Activated CD8-positive, alpha-beta memory T cell treated with anti-CD3 and anti-CD28 coated beads, Interleukin-2, amount 50 U/mL, for 48 hours (primary cell): ENCODE measurements at regions not wholly inside any gene's neighbourhood (a gene's known extent, or its start where the extent isn't known, plus 50 kb on each side); places are given as distances from the start of the nearest gene placed in this dataset.

Source experiments
- DNase-seq: peaks from one replicate; pipeline ENCODE4 v3.0.0-alpha.2; 2020

DNA sequence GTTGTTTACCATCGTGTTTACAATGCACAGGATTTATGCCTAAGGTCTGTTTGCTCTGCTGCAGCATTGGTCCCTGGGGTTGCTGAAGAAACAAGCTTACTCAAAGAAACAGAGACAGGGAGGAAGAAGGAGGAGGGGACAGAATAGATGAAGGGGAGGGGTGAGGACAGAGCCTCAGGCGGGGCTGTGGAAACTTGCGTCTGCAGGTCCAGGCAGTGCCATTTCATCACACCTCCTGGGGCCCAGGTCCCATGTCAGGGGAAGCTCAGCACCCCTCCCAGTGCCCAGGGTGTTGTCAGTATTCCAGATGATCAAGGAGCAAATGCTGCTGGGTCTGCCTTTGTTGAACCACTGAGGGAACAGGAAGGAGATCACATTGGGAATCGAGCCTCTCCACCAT lies 1406.8 kb downstream of the TBC1D22A start:
- no peak for DNase-seq

GRCh38 chr22:48167238-48167637 lies 1404.8 kb downstream of the TBC1D22A start:
- DNase-seq = no peak

GRCh38 chr22:48161298-48161697 lies 1398.8 kb downstream of the TBC1D22A start:
- no peak for DNase-seq

DNA sequence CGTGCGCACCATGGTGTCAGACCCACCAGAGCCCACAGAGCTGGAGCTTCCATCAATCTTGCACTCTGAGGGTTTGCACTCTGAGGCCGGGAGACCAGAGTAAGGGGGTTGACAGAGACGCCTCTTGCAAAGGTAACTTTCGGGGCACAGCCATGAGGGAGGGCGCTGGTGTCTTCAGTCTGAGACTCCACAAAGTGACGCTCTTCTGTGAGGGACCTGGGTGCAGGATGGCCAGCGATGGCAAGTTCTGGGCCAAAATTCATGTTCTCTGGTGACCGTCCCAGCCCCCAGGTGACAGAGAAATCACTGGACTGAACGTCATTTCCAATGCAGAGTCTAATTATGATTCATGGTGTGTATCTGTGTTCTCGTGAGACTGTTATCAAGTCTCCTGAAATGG lies 1395.2 kb downstream of the TBC1D22A start:
- DNase-seq = no peak

GRCh38 chr22:48156603-48157355 lies 1394.3 kb downstream of the TBC1D22A start:
- DNase-seq = no peak

- DNase-seq = no peak
Observed at GRCh38 chr22:48155446-48155845, 1393.0 kb downstream of the TBC1D22A start.

DNA sequence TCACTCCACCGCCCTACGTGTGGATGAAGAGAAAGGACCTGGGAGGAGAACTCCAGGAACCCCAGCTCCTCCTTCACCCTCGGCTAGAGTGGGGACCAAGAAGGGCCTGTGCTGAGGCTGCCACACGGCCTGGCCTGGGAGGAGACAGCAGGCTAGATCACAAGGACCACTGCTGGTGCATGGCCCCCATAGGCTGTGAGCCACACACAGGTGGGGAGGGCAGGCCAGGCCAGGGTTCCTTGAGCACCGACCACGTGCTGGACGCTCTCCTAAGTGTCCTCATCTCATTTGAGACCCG lies 1392.4 kb downstream of the TBC1D22A start:
- no peak for DNase-seq

DNA sequence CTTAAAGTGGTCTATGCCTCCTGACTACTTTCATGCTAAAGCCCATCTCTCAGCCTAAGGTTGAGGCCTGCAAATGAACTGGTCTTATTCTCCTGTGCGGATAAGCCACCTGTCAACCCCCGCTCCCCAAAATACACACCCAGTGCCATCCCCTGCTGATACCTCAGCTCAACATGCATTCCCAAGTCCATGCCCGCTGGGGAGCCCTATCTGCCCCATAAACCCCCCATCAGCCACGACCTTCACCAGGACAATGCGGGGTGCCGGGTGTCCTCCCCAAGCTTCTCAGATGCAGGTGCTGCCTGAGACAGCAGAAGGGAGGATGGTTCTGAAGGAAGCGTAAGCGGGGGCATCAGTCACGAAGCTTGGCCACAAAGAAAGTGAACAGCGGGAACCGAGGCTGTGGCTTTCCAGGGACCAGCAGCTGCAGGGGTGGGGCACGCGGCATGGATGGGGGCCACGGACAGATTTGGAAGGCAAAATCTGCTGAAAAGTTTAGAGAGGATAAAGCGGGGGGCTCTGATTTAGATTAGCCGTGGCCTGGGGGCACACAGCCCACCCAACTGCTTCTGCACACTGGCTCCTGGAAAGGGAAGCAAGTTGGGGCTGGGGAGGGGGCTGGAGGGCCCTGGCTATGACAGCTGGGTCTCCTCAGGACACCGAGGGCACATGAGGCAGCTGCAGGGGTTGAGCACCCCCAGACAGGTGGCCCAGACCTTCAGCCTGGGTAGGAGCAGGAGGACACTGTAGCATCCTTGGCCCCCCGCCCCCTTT lies 1391.9 kb downstream of the TBC1D22A start:
- DNase-seq = no peak

- DNase-seq = no peak
Observed at GRCh38 chr22:48153726-48154125, 1391.3 kb downstream of the TBC1D22A start.

DNA sequence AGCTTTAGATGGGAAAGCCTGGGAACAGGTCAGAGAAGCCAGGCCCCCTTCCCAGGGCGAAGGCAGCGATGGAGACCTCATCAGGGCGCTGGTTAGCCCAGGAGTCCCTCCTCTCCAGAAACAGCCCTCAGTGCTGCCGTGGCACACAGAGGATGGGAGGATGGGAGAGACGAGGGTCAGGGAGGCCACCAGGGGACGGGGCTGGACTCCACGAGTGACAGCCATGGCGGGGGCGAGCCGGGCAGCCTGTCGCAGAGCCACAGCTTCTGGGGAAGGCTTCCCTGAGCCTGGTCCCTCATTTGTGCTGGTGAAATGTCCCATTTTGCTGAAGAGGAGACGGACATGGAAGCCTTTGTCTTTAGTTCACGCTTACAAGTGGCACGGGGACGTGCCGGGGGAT lies 1390.5 kb downstream of the TBC1D22A start:
- no peak for DNase-seq

DNA sequence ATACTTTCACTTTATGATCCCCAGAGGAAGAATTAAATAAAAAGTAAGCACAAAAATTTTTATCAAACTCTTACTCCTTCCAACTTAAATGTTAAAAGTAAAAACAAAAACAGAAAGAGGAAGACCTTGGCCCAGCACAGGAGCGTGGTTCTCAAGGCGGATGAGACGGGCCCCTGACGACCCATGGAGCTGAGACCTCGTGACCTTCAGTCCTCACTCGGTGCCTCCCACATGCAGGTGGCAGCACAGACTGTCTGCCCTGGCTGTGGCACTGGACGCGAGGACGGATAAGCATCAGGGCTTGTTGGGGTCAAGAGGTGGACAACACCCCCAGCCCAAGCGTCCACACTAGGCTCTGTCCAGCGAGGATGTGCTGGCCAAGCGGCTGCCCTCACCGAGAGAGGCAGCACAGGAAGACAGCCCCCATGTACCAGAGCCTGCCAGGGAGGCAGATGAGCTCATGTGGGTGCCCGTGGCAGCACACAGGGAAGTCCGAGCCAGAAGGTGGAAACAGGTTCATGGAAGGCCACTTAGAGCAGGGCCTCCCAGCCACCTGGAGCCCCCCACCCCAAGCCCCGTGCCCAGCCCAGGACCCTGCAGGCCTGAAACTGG lies 1389.8 kb downstream of the TBC1D22A start:
- DNase-seq = no peak

DNA sequence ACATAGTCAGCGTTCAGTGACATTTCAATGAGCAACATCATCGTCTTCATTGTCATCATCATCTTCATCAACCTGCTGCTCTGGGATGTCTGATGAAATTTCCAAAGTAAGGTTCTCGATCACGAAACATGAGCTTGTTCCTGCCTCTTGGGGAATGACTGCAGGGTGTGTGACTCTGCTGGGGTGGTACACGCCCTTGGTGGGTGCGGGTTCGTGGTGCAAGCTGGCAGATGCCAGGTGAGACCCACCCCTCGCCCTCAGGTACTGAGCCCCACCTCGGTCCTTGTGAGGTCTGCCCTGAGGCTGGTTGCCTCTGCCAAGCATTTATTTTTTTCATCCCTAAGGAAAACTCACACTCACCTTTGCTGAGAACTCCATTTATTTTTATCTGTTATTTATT lies 1389.2 kb downstream of the TBC1D22A start:
- DNase-seq = no peak

DNA sequence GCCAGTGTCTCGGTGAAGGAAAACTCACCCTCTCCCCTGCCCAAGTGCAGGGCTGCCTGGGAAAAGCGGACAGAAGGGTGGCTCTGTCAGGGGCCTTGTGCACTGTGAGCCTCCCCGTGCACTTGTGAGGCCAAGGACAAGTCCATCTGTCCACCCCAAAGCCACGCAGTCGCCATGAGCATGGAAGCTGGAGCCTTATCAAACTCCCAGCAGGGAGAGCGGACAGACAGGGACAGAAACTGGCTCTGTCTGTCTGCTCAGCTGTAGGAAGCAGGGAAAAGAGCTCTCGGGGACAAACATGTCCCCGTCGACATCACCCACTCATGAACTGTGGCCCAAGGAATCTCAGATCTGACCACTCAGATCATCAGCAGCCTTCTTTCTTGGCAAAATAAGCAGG lies 1385.4 kb downstream of the TBC1D22A start:
- no peak for DNase-seq

- no peak for DNase-seq
Observed at GRCh38 chr22:48147404-48147803, 1385.0 kb downstream of the TBC1D22A start.

GRCh38 chr22:48146426-48146825 lies 1384.0 kb downstream of the TBC1D22A start:
- DNase-seq = no peak

DNA sequence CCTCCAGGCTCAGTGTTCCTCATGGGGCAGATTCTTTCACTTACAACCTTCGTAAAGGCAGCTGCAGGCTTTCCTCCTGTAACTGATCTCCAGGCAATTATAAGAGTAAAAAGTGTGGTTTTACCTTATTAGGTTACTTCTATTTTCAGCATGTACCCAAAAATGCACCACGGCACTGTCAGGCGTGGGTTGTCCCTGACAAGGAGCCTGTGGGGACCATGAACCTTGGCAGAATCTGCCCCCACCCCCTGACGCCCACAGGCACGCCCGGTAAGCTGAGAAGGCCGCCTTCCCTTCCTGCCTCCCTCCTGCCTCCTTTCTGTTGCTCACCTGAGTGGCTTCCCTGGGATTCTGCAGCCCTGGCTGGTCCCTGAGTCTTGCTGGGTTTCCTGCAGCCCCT lies 1383.3 kb downstream of the TBC1D22A start:
- no peak for DNase-seq

- DNase-seq = no peak
Observed at GRCh38 chr22:48144318-48144717, 1381.9 kb downstream of the TBC1D22A start.

DNA sequence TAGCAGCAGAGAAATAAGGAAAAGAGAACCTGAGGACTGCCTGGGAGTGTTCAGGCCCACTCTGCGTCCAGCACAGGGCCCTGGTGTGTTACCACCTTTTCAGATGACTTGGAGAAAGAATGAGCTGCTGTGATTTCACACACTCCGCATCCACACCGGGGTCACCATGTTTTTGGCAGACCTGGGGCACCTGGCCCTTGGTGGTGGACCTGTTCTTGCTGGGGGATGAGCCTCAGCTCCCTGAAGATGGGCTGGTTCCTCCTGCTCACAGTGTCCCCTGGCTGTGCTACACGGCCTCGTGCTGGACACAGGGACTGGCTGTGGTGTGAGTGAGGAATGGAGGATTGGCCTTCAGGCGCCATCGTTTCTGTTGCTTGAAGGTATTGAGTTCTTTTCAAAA lies 1381.4 kb downstream of the TBC1D22A start:
- no peak for DNase-seq

DNA sequence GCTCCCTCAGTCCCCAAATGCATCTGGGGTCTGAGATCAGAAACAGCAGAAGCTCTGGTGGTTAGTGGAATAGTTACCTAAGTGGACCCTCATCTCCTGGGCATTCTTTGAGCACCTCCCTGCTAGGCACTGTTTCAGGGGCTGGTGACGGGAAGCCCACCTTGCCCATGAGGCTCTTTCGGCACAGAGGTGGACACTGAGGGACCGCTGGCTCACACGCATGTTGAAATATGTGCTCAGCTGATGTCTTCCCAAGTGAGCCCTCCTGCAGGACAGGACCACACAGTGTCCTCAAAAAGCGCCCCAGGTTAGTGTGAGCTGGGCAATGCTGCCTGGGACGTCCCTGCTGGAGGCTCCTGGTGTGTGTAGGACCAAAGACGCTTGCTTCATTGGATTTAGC lies 1379.9 kb downstream of the TBC1D22A start:
- no peak for DNase-seq

DNA sequence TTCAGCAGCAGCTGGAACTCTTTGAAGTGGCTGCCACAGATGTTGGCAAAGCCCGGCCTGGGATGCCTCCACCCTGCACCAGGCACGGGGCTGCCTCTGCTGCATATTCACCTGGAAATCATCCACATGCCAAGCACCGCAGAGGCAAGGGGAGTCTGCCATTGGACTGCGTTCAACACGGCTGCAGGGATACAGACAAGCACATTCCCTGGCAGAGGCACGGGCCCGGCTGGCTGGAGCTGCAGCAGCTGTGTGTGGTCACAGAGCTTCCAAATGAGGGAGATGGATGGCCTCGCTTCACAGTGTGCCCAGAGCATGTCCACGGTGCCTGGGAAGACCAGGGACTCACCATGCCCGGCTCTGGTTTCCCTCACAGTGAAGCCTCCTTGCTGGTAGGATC lies 1378.9 kb downstream of the TBC1D22A start:
- no peak for DNase-seq

DNA sequence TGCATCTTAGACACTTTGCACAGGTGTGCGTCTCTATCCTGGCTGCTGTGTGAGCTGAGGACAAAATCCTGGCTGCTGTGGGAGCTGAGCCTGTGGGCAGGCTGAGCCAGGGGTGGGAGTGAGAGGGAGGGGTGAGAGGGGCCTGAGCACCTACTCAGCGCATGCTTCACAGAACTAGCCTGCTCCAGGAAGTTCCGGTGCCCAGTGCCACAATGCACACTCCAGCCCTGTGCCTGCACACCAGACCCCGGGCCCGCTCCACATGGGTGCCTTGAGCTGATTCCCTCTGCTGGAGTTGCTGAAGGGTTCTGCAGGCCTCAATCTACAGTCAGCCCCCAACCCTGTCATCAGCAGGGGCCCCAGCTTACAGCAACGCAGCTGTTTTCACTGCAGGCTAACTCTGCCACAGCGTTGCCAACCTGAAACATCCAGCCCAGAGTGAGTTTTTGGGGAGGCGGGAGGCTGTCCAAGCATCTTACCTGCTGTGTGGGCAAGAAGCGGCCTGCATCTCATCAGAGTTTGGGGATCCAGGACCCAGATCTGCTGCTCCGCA lies 1377.9 kb downstream of the TBC1D22A start:
- DNase-seq = no peak

- no peak for DNase-seq
Observed at GRCh38 chr22:48139776-48140175, 1377.3 kb downstream of the TBC1D22A start.

DNA sequence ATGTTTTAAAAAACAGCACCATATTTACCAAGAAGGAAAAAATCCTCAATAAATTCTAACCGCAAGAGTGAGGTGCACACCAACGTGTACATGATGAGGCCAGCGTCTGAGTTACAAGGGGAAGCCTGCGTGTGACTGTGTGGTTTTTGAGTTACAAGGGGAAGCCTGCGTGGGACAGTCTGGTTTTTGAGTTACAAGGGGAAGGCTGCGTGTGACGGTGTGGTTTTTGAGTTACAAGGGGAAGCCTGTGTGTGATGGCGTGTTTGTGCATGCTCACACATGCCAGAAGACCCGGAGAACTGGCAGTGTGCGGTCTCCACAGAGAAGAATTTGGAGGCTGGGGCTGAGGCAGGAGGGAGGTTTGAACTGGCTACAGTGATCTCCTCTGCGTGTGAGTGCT lies 1376.4 kb downstream of the TBC1D22A start:
- no peak for DNase-seq

GRCh38 chr22:48138427-48138826 lies 1376.0 kb downstream of the TBC1D22A start:
- DNase-seq = no peak
